PFSK-1 (cell line): ENCODE measurements at regions not wholly inside any gene's neighbourhood (a gene's known extent, or its start where the extent isn't known, plus 50 kb on each side); places are given as distances from the start of the nearest gene placed in this dataset.

ENCODE experiments used
- FOXP2 ChIP-seq: optimal IDR thresholded peaks from 2 replicates; pipeline ENCODE3; 2011; ENCODE audit warnings: borderline replicate concordance, control low read depth, inconsistent platforms; ENCODE audit not compliant: insufficient read depth; ENCODE audit errors: extremely low read length, extremely low read depth
- POLR2AphosphoS5 ChIP-seq: IDR thresholded peaks from 2 replicates; pipeline ENCODE4 v1.6.1; 2012; ENCODE audit warnings: low read depth, mild to moderate bottlenecking, control low read depth, low read length, moderate library complexity
- SIN3A ChIP-seq: IDR thresholded peaks from 2 replicates; pipeline ENCODE4 v1.6.1; 2012; ENCODE audit warnings: mild to moderate bottlenecking, low read length, moderate library complexity, borderline replicate concordance; ENCODE audit not compliant: insufficient read depth
- TAF1 ChIP-seq: IDR thresholded peaks from 2 replicates; pipeline ENCODE4 v1.6.1; 2012; ENCODE audit warnings: low read length, control low read depth, borderline replicate concordance; ENCODE audit not compliant: insufficient read depth
- TF ChIP-seq, protein P1 (sequence below), 2 experiments: IDR thresholded peaks; 2 replicates each; pipeline versions ENCODE4 v1.6.1 to v1.8.0; 2011 to 2012; ENCODE audit warnings: low read depth in 2 of 2, low read length in 2 of 2, control low read depth in 1 of 2, inconsistent platforms in 1 of 2, mild to moderate bottlenecking in 1 of 2, moderate library complexity in 1 of 2; ENCODE audit not compliant: insufficient read depth in 1 of 2

DNA sequence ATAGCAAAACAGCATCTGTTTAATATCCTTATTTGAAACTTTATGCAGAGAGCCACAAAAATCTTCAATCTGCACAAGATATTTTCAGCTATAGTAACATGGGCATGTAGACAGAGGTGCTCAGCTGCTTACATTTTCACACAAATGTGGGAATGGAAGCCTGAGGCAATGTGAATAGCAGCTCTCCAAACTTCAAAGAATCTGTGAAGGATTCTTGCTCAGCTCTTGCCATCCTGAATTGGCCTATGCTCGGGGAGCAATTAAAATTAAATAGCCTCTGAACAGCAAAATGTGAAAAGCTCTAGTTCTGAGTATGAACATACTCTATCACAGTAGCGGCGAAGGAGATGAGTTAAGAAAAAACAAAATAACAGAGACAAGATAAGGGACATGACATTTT lies 1523.8 kb downstream of the PCDH7 start:
- TF ChIP-seq FOXP2 = no peak
- TF ChIP-seq, protein P1, sequence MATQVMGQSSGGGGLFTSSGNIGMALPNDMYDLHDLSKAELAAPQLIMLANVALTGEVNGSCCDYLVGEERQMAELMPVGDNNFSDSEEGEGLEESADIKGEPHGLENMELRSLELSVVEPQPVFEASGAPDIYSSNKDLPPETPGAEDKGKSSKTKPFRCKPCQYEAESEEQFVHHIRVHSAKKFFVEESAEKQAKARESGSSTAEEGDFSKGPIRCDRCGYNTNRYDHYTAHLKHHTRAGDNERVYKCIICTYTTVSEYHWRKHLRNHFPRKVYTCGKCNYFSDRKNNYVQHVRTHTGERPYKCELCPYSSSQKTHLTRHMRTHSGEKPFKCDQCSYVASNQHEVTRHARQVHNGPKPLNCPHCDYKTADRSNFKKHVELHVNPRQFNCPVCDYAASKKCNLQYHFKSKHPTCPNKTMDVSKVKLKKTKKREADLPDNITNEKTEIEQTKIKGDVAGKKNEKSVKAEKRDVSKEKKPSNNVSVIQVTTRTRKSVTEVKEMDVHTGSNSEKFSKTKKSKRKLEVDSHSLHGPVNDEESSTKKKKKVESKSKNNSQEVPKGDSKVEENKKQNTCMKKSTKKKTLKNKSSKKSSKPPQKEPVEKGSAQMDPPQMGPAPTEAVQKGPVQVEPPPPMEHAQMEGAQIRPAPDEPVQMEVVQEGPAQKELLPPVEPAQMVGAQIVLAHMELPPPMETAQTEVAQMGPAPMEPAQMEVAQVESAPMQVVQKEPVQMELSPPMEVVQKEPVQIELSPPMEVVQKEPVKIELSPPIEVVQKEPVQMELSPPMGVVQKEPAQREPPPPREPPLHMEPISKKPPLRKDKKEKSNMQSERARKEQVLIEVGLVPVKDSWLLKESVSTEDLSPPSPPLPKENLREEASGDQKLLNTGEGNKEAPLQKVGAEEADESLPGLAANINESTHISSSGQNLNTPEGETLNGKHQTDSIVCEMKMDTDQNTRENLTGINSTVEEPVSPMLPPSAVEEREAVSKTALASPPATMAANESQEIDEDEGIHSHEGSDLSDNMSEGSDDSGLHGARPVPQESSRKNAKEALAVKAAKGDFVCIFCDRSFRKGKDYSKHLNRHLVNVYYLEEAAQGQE (IDR thresholded peaks at IDR 0.05; ENCODE audit: insufficient read depth in 1 of 2, low read depth in 2 of 2, low read length in 2 of 2) = no peak
- no peak for TF ChIP-seq TAF1
- TF ChIP-seq POLR2AphosphoS5 = no peak
- no peak for TF ChIP-seq SIN3A

DNA sequence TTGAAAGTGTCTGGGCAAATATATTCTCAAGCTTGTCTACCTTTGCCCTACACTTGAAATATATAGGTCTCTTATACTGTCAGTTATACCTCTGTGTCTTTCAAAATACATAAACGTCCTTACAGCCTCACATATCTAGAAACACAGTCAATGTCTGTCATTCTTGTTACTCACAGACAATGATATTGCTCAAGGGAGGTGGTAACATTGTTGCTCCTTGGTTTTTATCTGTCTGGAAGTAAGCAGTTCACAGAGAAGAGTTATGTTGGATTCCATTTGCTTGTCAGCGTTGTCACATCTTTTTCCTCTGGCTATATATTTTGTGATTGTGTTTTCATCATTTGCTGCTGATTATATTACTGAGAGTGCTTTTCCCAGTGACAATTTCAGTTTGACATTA lies 1528.9 kb downstream of the PCDH7 start:
- TF ChIP-seq, protein P1 (IDR thresholded peaks at IDR 0.05; ENCODE audit: insufficient read depth in 1 of 2, low read depth in 2 of 2, low read length in 2 of 2) = no peak
- TF ChIP-seq SIN3A (no peak), POLR2AphosphoS5 (no peak), FOXP2 (no peak)

DNA sequence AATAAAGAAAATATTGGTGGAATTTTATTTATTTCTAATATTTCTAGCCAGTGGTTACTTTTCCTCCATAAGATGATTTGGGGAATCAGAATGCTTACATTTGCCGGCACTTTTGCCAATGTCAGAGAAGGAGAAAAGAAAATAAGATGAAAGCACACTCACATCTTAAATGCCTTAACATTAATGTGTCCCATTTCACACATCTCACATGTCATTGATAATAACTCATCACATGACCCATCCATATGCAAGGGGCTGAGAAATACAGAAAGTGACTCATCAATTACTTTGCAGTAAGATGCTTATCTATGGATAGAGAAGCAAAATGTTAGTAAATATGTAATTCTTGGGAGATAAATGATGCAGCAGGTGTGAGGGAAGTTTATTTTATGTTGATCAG lies 1531.0 kb downstream of the PCDH7 start:
- TF ChIP-seq, protein P1 (IDR thresholded peaks at IDR 0.05; ENCODE audit: insufficient read depth in 1 of 2, low read depth in 2 of 2, low read length in 2 of 2) = no peak
- TF ChIP-seq SIN3A (no peak), POLR2AphosphoS5 (no peak), FOXP2 (no peak), TAF1 (no peak)

DNA sequence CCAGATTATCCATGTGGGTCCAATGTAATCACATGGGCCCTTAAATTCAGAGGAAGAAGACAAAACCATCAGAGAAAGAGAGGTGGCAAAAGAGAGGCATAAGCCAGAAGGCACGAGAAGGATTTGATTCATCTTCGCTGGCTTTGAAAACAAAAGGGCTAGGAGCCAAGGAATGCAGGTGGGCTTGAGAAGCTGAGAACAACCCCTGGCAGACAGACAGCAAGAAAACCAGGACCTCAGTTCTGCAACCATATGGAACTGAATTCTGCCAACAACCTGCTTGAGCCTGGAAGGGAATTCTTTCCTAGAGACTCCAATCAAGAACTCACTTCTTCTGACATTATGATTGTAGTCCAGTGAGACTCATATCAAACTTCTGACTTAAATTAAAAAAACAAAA lies 1531.8 kb downstream of the PCDH7 start:
- TF ChIP-seq FOXP2 (no peak), POLR2AphosphoS5 (no peak), TAF1 (no peak), SIN3A (no peak)
- TF ChIP-seq, protein P1 (IDR thresholded peaks at IDR 0.05; ENCODE audit: insufficient read depth in 1 of 2, low read depth in 2 of 2, low read length in 2 of 2) = no peak

DNA sequence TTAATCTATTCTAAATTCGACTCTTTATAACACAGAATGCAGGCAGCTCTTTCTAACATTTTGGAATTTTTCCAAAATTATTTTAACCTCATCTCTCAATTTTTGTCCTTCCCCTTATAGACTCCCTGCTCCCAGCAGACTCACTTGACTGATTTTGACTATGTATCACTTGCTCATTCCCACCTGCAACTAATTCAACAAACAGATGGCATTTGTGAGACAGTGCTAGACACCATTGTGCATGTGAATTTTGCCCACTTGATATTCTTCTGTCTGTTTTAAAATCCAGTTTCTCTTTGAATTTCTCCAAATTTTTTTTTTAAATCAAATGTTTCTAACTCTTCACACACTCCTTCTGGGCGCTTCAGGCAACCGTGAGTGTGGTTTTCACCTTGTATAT lies 1534.0 kb downstream of the PCDH7 start:
- no peak for TF ChIP-seq FOXP2
- no peak for TF ChIP-seq TAF1
- TF ChIP-seq SIN3A = no peak
- no peak for TF ChIP-seq POLR2AphosphoS5
- TF ChIP-seq, protein P1 (IDR thresholded peaks at IDR 0.05; ENCODE audit: insufficient read depth in 1 of 2, low read depth in 2 of 2, low read length in 2 of 2) = no peak
